NCI-H748 (cell line): ENCODE measurements at regions not wholly inside any gene's neighbourhood (a gene's known extent, or its start where the extent isn't known, plus 50 kb on each side); places are given as distances from the start of the nearest gene placed in this dataset.
"Not testable (repeated sequence)": the region's sequence is repeated elsewhere in the genome, so short reads cannot be mapped to it uniquely, and the experiment has no call there.

Experiments used
- DNase-seq: peaks from one replicate; lab custom pipeline; 2025; ENCODE audit not compliant: unreplicated experiment; lab: John Stamatoyannopoulos, UW

- DNase-seq, result no peak
These were observed 1223.2 kb upstream of the TMEM132C start for GRCh38 chr12:127043731-127044130.

GRCh38 chr12:127044836-127045235 lies 1222.1 kb upstream of the TMEM132C start:
- no peak for DNase-seq

- DNase-seq, result no peak
These were observed 1220.5 kb upstream of the TMEM132C start for GRCh38 chr12:127046467-127046866.

GRCh38 chr12:127048057-127048456 lies 1218.9 kb upstream of the TMEM132C start:
- no peak for DNase-seq

GRCh38 chr12:127048525-127048924 lies 1218.4 kb upstream of the TMEM132C start:
- DNase-seq, result not testable (repeated sequence)

GRCh38 chr12:127051139-127051538 lies 1215.8 kb upstream of the TMEM132C start:
- DNase-seq, result no peak

- no peak for DNase-seq
These were observed 1214.3 kb upstream of the TMEM132C start for GRCh38 chr12:127052511-127053232.

GRCh38 chr12:127054531-127054930 lies 1212.4 kb upstream of the TMEM132C start:
- no peak for DNase-seq

- DNase-seq, result no peak
These were observed 1206.6 kb upstream of the TMEM132C start for GRCh38 chr12:127060310-127060847.

- no peak for DNase-seq
These were observed 1206.0 kb upstream of the TMEM132C start for GRCh38 chr12:127060933-127061332.

GRCh38 chr12:127063339-127064072 lies 1203.5 kb upstream of the TMEM132C start:
- peak; percentile 98 for DNase-seq

GRCh38 chr12:127064207-127064606 lies 1202.8 kb upstream of the TMEM132C start:
- DNase-seq, result no peak

GRCh38 chr12:127065595-127065994 lies 1201.4 kb upstream of the TMEM132C start:
- DNase-seq, result no peak

GRCh38 chr12:127070515-127071157 lies 1196.3 kb upstream of the TMEM132C start:
- DNase-seq, result peak; percentile 68

GRCh38 chr12:127074161-127074560 lies 1192.8 kb upstream of the TMEM132C start:
- no peak for DNase-seq

GRCh38 chr12:127075981-127076380 lies 1191.0 kb upstream of the TMEM132C start:
- DNase-seq, result no peak

- no peak for DNase-seq
These were observed 1189.5 kb upstream of the TMEM132C start for GRCh38 chr12:127077262-127078045.

GRCh38 chr12:127078577-127079350 lies 1188.2 kb upstream of the TMEM132C start:
- no peak for DNase-seq

- DNase-seq, result no peak
These were observed 1187.3 kb upstream of the TMEM132C start for GRCh38 chr12:127079636-127080035.

GRCh38 chr12:127081058-127081457 lies 1185.9 kb upstream of the TMEM132C start:
- no peak for DNase-seq
